IPS-20b (cell line): ENCODE measurements at regions not wholly inside any gene's neighbourhood (a gene's known extent, or its start where the extent isn't known, plus 50 kb on each side); places are given as distances from the start of the nearest gene placed in this dataset.
"Not testable (repeated sequence)": the region's sequence is repeated elsewhere in the genome, so short reads cannot be mapped to it uniquely, and the experiment has no call there.

Experiments used
- H3K27ac ChIP-seq: one replicate; pipeline ENCODE4 v1.5.1; 2013; ENCODE audit warnings: low read length
- H3K27me3 ChIP-seq: 2 replicates; pipeline ENCODE4 v1.6.1; 2013; ENCODE audit warnings: mild to moderate bottlenecking, low read length, inconsistent platforms; ENCODE audit not compliant: insufficient read depth
- H3K36me3 ChIP-seq: 2 replicates; pipeline ENCODE4 v1.6.1; 2013; ENCODE audit warnings: low read depth, mild to moderate bottlenecking, inconsistent platforms, low read length, moderate library complexity; ENCODE audit not compliant: insufficient read depth
- H3K4me1 ChIP-seq: 2 replicates; pipeline ENCODE4 v1.6.1; 2013; ENCODE audit warnings: mild to moderate bottlenecking, control low read depth, inconsistent platforms, low read length, moderate library complexity; ENCODE audit not compliant: insufficient read depth
- H3K4me3 ChIP-seq: 2 replicates; pipeline ENCODE4 v1.5.1; 2013; ENCODE audit warnings: mild to moderate bottlenecking, low read length, inconsistent platforms
- H3K9ac ChIP-seq: 2 replicates; pipeline ENCODE4 v1.6.1; 2013; ENCODE audit warnings: low read depth, mild to moderate bottlenecking, inconsistent platforms, low read length, moderate library complexity
- H3K9me3 ChIP-seq: 2 replicates; pipeline ENCODE4 v1.6.1; 2013; ENCODE audit warnings: mild to moderate bottlenecking, low read depth, low read length, inconsistent platforms; ENCODE audit not compliant: insufficient read depth

- Histone ChIP-seq H3K36me3 (no peaks in the 10 kb centered on the region), H3K4me3 (no peak overlapping the region), H3K9ac (no peak overlapping the region), H3K9me3 (no peaks in the 10 kb centered on the region), H3K27ac (no peak overlapping the region), H3K4me1 (peaks cover 15% of the 10 kb centered on the region; the same call in 1 of the 2 replicates), H3K27me3 (no peaks in the 10 kb centered on the region)
These were observed 936.6 kb downstream of the NR2F1-AS1 start for GRCh38 chr5:92644266-92644886.

DNA sequence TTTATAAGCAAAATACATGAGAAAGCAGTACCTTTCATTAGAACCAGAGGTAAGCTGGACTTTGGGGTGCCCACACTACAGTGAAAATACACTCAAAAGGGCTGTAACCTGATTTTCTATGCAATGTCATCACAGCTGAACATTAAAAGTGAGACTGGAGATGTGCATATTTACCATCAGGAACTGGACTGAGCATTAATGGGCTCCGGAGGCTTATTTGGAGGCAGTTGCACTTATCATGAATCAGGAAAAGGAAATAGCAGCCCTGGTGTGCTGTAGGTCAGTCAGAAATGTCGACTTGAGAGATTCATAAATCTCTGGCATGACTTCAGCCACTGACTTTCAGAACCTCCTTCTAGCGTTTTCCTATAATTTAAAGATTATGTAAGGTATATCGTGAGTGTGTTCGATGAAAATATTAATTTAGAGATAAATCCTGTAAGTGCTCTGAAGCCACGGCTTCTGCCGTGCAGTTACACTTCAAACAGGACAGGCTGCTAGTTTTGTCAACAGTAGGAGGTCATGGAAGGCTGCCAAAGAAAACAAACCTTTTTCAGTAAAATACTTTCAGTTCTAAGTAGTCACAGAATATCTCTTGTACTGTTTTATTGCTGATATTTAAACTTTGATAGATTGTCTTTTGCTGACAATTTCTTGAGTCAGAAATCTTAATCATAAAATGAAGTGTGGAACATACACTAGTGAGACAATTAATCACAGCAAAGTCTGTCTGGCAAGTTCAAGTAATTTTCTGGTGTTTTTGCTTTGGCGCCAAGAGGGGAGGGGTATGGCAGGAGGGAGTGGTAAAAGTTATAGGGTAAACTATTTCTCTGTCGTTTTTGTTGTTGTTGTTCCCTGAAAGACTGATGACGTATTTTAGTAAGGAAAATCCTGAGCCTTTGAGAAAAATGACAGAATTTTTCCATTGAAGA lies 939.7 kb downstream of the NR2F1-AS1 start:
- H3K9ac ChIP-seq, result no peak overlapping the region
- no peaks in the 10 kb centered on the region for H3K36me3 ChIP-seq
- H3K4me1 ChIP-seq, result peaks cover 27% of the 10 kb centered on the region; the same call in 1 of the 2 replicates
- no peak overlapping the region for H3K4me3 ChIP-seq
- H3K9me3 ChIP-seq, result no peaks in the 10 kb centered on the region
- no peaks in the 10 kb centered on the region for H3K27me3 ChIP-seq
- no peak overlapping the region for H3K27ac ChIP-seq

GRCh38 chr5:92640340-92640739 lies 940.7 kb downstream of the NR2F1-AS1 start:
- peaks cover 27% of the 10 kb centered on the region for H3K4me1 ChIP-seq
- H3K4me3 ChIP-seq, result no peak overlapping the region
- H3K9ac ChIP-seq, result no peak overlapping the region
- no peak overlapping the region for H3K27ac ChIP-seq
- no peaks in the 10 kb centered on the region for H3K36me3 ChIP-seq
- H3K27me3 ChIP-seq, result no peaks in the 10 kb centered on the region
- H3K9me3 ChIP-seq, result no peaks in the 10 kb centered on the region

DNA sequence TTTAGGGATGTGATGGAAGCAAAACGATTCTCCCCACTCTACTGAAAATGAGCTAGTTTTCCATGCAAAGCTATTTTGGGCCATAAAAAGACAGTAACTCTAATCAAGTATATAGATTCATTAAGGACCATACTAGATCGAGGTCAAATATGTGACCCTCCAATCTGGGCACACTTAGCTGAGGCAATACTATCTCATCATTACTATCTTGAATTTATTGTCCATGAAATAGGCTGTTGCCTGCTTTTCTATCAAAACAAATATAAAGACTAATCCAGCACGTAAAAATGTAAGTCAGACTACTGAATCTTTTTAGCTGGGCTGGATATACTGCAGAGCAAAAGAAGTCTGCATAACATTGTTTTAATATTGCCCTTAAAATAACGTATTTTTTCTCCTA lies 943.1 kb downstream of the NR2F1-AS1 start:
- Histone ChIP-seq H3K36me3 (no peaks in the 10 kb centered on the region), H3K27me3 (no peaks in the 10 kb centered on the region), H3K9me3 (no peaks in the 10 kb centered on the region), H3K4me1 (peaks cover 30% of the 10 kb centered on the region), H3K4me3 (no peak overlapping the region), H3K27ac (no peak overlapping the region), H3K9ac (no peak overlapping the region)

DNA sequence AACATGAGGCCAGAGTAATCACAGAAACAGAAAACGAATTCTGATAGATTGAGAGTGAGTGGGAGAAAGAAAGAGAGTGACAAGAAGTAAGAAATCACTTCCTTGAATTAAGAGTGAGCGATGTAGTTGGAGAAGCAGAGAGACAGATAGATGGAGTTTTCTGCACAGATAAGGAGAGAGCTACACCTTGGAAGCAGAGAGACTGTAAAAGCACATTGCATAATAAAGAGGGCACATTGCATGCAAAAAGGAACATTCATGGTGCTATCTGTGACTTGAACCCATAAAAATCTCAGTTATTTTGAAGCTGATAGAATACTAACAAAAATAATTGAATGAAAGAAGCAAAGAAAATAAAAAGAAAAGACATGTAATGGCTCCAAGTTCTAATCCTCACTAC lies 943.8 kb downstream of the NR2F1-AS1 start:
- Histone ChIP-seq H3K27me3 (no peaks in the 10 kb centered on the region), H3K9ac (no peak overlapping the region), H3K4me3 (no peak overlapping the region), H3K36me3 (no peaks in the 10 kb centered on the region), H3K4me1 (peaks cover 26% of the 10 kb centered on the region), H3K27ac (no peak overlapping the region), H3K9me3 (no peaks in the 10 kb centered on the region)

DNA sequence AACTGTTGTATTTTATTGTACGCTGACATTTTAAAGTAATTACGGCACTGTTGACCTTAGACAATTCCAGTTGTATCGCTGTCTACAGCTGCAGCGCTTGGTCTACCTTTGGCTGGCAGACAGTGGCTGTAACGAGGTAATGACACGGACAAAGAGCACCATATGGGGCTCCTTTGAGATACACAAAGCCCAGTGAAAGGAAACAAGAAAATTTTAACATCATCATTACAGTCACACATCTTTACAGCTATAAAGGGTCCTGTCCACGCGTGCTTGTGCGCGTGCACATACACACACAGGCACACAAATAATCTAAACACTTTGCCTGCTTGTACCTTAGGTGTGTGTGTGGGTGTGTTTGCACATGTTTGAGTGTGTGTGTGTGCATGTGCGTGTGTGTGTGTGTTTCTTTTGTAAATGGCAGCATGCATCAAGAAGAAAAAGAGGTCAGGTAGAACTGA lies 946.0 kb downstream of the NR2F1-AS1 start:
- Histone ChIP-seq H3K4me1 (peaks cover 15% of the 10 kb centered on the region), H3K36me3 (no peaks in the 10 kb centered on the region), H3K27ac (no peak overlapping the region), H3K9ac (no peak overlapping the region), H3K4me3 (no peak overlapping the region), H3K9me3 (no peaks in the 10 kb centered on the region), H3K27me3 (no peaks in the 10 kb centered on the region)

- Histone ChIP-seq H3K4me1 (peaks cover 15% of the 10 kb centered on the region), H3K27me3 (no peaks in the 10 kb centered on the region), H3K27ac (no peak overlapping the region), H3K36me3 (no peaks in the 10 kb centered on the region), H3K9ac (no peak overlapping the region), H3K9me3 (no peaks in the 10 kb centered on the region), H3K4me3 (no peak overlapping the region)
These were observed 947.0 kb downstream of the NR2F1-AS1 start for GRCh38 chr5:92633875-92634487.

- no peak overlapping the region for H3K27ac ChIP-seq
- no peaks in the 10 kb centered on the region for H3K36me3 ChIP-seq
- H3K9me3 ChIP-seq, result no peaks in the 10 kb centered on the region
- peaks cover 15% of the 10 kb centered on the region for H3K4me1 ChIP-seq
- no peaks in the 10 kb centered on the region for H3K27me3 ChIP-seq
- H3K9ac ChIP-seq, result no peak overlapping the region
- H3K4me3 ChIP-seq, result no peak overlapping the region
These were observed 947.8 kb downstream of the NR2F1-AS1 start for GRCh38 chr5:92633176-92633575.

DNA sequence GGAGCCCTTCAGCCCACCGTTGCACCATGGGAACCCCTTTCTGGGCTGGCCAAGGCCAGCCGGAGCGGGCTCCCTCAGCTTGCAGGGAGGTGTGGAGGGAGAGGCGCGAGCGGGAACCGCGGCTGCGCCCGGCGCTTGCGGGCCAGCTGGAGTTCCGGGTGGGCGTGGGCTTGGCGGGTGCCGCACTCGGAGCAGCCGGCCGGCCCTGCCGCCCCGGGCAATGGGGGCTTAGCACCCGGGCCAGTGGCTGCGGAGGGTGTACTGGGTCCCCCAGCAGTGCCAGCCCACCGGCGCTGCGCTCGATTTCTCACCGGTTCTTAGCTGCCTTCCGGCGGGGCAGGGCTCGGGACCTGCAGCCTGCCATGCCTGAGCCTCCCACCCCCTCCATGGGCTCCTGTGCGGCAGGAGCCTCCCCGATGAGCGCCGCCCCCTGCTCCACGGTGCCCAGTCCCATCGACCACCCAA lies 949.8 kb downstream of the NR2F1-AS1 start:
- H3K4me1 ChIP-seq, H3K9me3 ChIP-seq, H3K9ac ChIP-seq, H3K27me3 ChIP-seq, H3K27ac ChIP-seq, H3K36me3 ChIP-seq, H3K4me3 ChIP-seq: not testable (repeated sequence)

DNA sequence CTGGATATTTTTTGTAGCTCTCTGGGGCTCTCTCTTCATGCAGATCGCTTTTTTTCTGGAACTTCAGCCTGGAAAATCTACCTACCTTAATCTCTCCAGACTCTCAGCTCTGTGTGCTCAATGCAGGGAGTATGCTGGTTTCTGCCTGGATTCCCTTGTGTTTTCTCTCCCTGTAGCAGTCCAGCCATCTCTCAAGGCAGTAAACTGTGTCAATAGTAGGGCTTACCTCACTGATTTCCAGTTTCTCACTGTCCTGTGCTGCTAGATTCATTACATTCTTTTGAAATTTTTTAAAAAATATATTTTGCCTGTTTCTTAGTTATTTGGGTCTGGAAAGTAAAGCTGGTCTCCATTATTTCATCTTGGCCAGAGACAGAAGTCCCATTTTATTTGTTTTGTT lies 951.4 kb downstream of the NR2F1-AS1 start:
- Histone ChIP-seq H3K36me3 (no peaks in the 10 kb centered on the region), H3K27ac (no peak overlapping the region), H3K4me3 (no peak overlapping the region), H3K4me1 (no peaks in the 10 kb centered on the region), H3K9ac (no peak overlapping the region), H3K9me3 (no peaks in the 10 kb centered on the region), H3K27me3 (no peaks in the 10 kb centered on the region)

DNA sequence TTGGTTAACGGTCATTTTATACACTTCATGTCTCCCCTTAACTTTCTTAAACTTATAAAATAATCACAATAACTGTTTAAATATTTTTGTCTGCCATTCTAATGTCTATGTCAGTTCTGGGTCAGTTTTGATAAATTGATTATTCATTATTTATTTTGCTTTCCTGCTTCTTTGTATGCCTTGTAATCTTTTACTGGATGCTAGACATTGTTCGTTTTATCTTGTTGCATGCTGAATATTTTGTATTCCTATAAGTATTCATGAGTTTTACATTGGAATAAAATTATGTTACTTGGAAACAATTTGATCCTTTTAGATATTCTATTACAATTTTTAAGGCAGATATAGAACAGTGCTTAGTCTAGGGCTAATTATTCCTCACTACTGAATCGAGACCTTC lies 952.0 kb downstream of the NR2F1-AS1 start:
- no peak overlapping the region for H3K9ac ChIP-seq
- no peak overlapping the region for H3K27ac ChIP-seq
- no peak overlapping the region for H3K4me3 ChIP-seq

More for the DNA sequence above, 952.0 kb downstream of the NR2F1-AS1 start:
- no peaks in the 10 kb centered on the region for H3K36me3 ChIP-seq
- no peaks in the 10 kb centered on the region for H3K9me3 ChIP-seq
- H3K27me3 ChIP-seq, result no peaks in the 10 kb centered on the region
- H3K4me1 ChIP-seq, result no peaks in the 10 kb centered on the region
